ENCODE measurements at regions not wholly inside any gene's neighbourhood (a gene's known extent, or its start where the extent isn't known, plus 50 kb on each side); places are given as distances from the start of the nearest gene placed in this dataset.

GRCh38 chr2:133713049-133713580 is 144.9 kb upstream of the NCKAP5 start:
- TF ChIP-seq CTCF (conservative IDR thresholded peaks at IDR 0.05 in 1 of 2, IDR thresholded peaks at IDR 0.05 in 1 of 2; ENCODE audit: low read depth in 1 of 2, low read length in 2 of 2) (no peak), EZH2 (IDR thresholded peaks at IDR 0.05; ENCODE audit: low read length, missing control alignments) (no peak)
